Nephron progenitor cell (in vitro differentiated cells): ENCODE measurements at regions not wholly inside any gene's neighbourhood (a gene's known extent, or its start where the extent isn't known, plus 50 kb on each side); places are given as distances from the start of the nearest gene placed in this dataset.

Experiments
- DNase-seq: peaks from one replicate; pipeline ENCODE4 v3.0.0; 2021
- H3K27ac Mint-ChIP-seq: 2 replicates; pipeline ENCODE4 v1.8.0; 2021; ENCODE audit warnings: mild to moderate bottlenecking, moderate library complexity, mixed read lengths
- H3K27me3 Mint-ChIP-seq: 2 replicates; pipeline ENCODE4 v1.8.0; 2021; ENCODE audit warnings: mild to moderate bottlenecking, low read depth, mixed read lengths; ENCODE audit not compliant: poor library complexity
- H3K36me3 Mint-ChIP-seq: 2 replicates; pipeline ENCODE4 v1.8.0; 2021; ENCODE audit warnings: low read depth, mixed read lengths
- H3K4me1 Mint-ChIP-seq: 2 replicates; pipeline ENCODE4 v1.8.0; 2021; ENCODE audit warnings: mixed read lengths
- H3K4me3 Mint-ChIP-seq: 2 replicates; pipeline ENCODE4 v1.8.0; 2021; ENCODE audit warnings: mild to moderate bottlenecking, moderate library complexity, mixed read lengths
- H3K9me3 Mint-ChIP-seq: 2 replicates; pipeline ENCODE4 v1.8.0; 2021; ENCODE audit warnings: mild to moderate bottlenecking, moderate library complexity, mixed read lengths
- CTCF ChIP-seq: fragments of 200-600 bp; sonication (generic); IDR thresholded peaks from 2 replicates; pipeline ENCODE4 v1.5.0; 2021; ENCODE audit warnings: antibody characterized with exemption

GRCh38 chr2:204353823-204354222 lies 191.5 kb upstream of the PARD3B start:
- H3K4me3 Mint-ChIP-seq: no peak overlapping the region
- no peak for TF ChIP-seq CTCF
- no peak overlapping the region for H3K27ac Mint-ChIP-seq
- peaks cover 18% of the 10 kb centered on the region for H3K4me1 Mint-ChIP-seq
- peaks cover 10% of the 10 kb centered on the region for H3K27me3 Mint-ChIP-seq
- no peak for DNase-seq
- H3K36me3 Mint-ChIP-seq: no peaks in the 10 kb centered on the region
- peaks cover 10% of the 10 kb centered on the region for H3K9me3 Mint-ChIP-seq

GRCh38 chr2:204354442-204354856 lies 190.8 kb upstream of the PARD3B start:
- Mint-ChIP-seq H3K27me3 (peaks cover 10% of the 10 kb centered on the region), H3K4me1 (peaks cover 25% of the 10 kb centered on the region), H3K4me3 (no peak overlapping the region), H3K36me3 (no peaks in the 10 kb centered on the region), H3K27ac (no peak overlapping the region), H3K9me3 (peaks cover 9% of the 10 kb centered on the region)
- DNase-seq: no peak
- TF ChIP-seq CTCF: no peak

- Mint-ChIP-seq H3K4me1 (peaks cover 32% of the 10 kb centered on the region), H3K27ac (no peak overlapping the region), H3K27me3 (peaks cover 10% of the 10 kb centered on the region), H3K9me3 (no peaks in the 10 kb centered on the region), H3K4me3 (no peak overlapping the region), H3K36me3 (no peaks in the 10 kb centered on the region)
- no peak for DNase-seq
- TF ChIP-seq CTCF: no peak
Observed at GRCh38 chr2:204355688-204356087, 189.6 kb upstream of the PARD3B start.

GRCh38 chr2:204356151-204356641 lies 189.1 kb upstream of the PARD3B start:
- TF ChIP-seq CTCF: no peak
- no peaks in the 10 kb centered on the region for H3K9me3 Mint-ChIP-seq
- H3K27me3 Mint-ChIP-seq: peaks cover 14% of the 10 kb centered on the region
- DNase-seq: no peak
- no peaks in the 10 kb centered on the region for H3K36me3 Mint-ChIP-seq
- no peak overlapping the region for H3K27ac Mint-ChIP-seq
- peaks cover 32% of the 10 kb centered on the region for H3K4me1 Mint-ChIP-seq
- H3K4me3 Mint-ChIP-seq: no peak overlapping the region

- Mint-ChIP-seq H3K9me3 (no peaks in the 10 kb centered on the region), H3K27me3 (peaks cover 14% of the 10 kb centered on the region), H3K27ac (peak overlapping the region; percentile 74), H3K4me1 (peaks cover 32% of the 10 kb centered on the region), H3K36me3 (no peaks in the 10 kb centered on the region), H3K4me3 (no peak overlapping the region)
- no peak for TF ChIP-seq CTCF
- no peak for DNase-seq
Observed at GRCh38 chr2:204357286-204357685, 188.0 kb upstream of the PARD3B start.

GRCh38 chr2:204359076-204359475 lies 186.2 kb upstream of the PARD3B start:
- no peak for DNase-seq
- H3K4me3 Mint-ChIP-seq: no peak overlapping the region
- H3K27ac Mint-ChIP-seq: no peak overlapping the region
- H3K27me3 Mint-ChIP-seq: peaks cover 6% of the 10 kb centered on the region
- peaks cover 32% of the 10 kb centered on the region for H3K4me1 Mint-ChIP-seq
- no peaks in the 10 kb centered on the region for H3K9me3 Mint-ChIP-seq
- TF ChIP-seq CTCF: no peak
- H3K36me3 Mint-ChIP-seq: no peaks in the 10 kb centered on the region
